Suppressor macrophage treated with lipopolysaccharide for 1 hour (primary cell): ENCODE measurements at regions not wholly inside any gene's neighbourhood (a gene's known extent, or its start where the extent isn't known, plus 50 kb on each side); places are given as distances from the start of the nearest gene placed in this dataset.

Experiments used
- DNase-seq, 3 donors: peaks; one replicate each; pipeline ENCODE4 v3.0.0-alpha.2; 2020 to 2022

- DNase-seq: no peak
These were observed 477.7 kb downstream of the BTBD3 start for GRCh38 chr20:12395353-12395752.

- no peak for DNase-seq
These were observed 478.1 kb downstream of the BTBD3 start for GRCh38 chr20:12395760-12396159.

- DNase-seq: no peak
These were observed 481.6 kb downstream of the BTBD3 start for GRCh38 chr20:12399110-12399836.

GRCh38 chr20:12404941-12405340 is 487.2 kb downstream of the BTBD3 start:
- DNase-seq: no peak

- DNase-seq: no peak
These were observed 489.3 kb downstream of the BTBD3 start for GRCh38 chr20:12406978-12407377.

- no peak for DNase-seq
These were observed 491.8 kb downstream of the BTBD3 start for GRCh38 chr20:12409501-12409900.

GRCh38 chr20:12410783-12411182 is 493.1 kb downstream of the BTBD3 start:
- no peak for DNase-seq

- no peak for DNase-seq
These were observed 493.7 kb downstream of the BTBD3 start for GRCh38 chr20:12411246-12411940.

GRCh38 chr20:12413116-12413515 is 495.4 kb downstream of the BTBD3 start:
- DNase-seq: no peak

- no peak for DNase-seq
These were observed 497.0 kb downstream of the BTBD3 start for GRCh38 chr20:12414446-12415274.

- no peak for DNase-seq
These were observed 498.6 kb downstream of the BTBD3 start for GRCh38 chr20:12416281-12416680.

GRCh38 chr20:12433724-12434123 is 516.0 kb downstream of the BTBD3 start:
- no peak for DNase-seq

- no peak for DNase-seq
These were observed 517.0 kb downstream of the BTBD3 start for GRCh38 chr20:12434672-12435071.

- DNase-seq: no peak
These were observed 517.6 kb downstream of the BTBD3 start for GRCh38 chr20:12435268-12435667.

- no peak for DNase-seq
These were observed 536.0 kb downstream of the BTBD3 start for GRCh38 chr20:12453711-12454110.

- no peak for DNase-seq
These were observed 537.5 kb downstream of the BTBD3 start for GRCh38 chr20:12455148-12455547.

GRCh38 chr20:12458241-12458640 is 540.5 kb downstream of the BTBD3 start:
- DNase-seq: no peak

GRCh38 chr20:12464036-12464435 is 544.7 kb upstream of the SPTLC3 start:
- DNase-seq: no peak

- DNase-seq: no peak
These were observed 541.9 kb upstream of the SPTLC3 start for GRCh38 chr20:12466915-12467314.

- no peak for DNase-seq
These were observed 541.0 kb upstream of the SPTLC3 start for GRCh38 chr20:12467758-12468157.

GRCh38 chr20:12482661-12483060 is 526.1 kb upstream of the SPTLC3 start:
- no peak for DNase-seq

GRCh38 chr20:12502443-12502842 is 506.3 kb upstream of the SPTLC3 start:
- DNase-seq: no peak

GRCh38 chr20:12504779-12505178 is 504.0 kb upstream of the SPTLC3 start:
- no peak for DNase-seq

- DNase-seq: no peak
These were observed 497.3 kb upstream of the SPTLC3 start for GRCh38 chr20:12511499-12511898.
